H9 (cell line): ENCODE measurements at regions not wholly inside any gene's neighbourhood (a gene's known extent, or its start where the extent isn't known, plus 50 kb on each side); places are given as distances from the start of the nearest gene placed in this dataset.

Experiments
- DNase-seq: peaks from one replicate; pipeline ENCODE4 v3.0.0-alpha.2; 2017
- H2AFZ ChIP-seq: one replicate; pipeline ENCODE4 v1.6.1; 2013; ENCODE audit warnings: mild to moderate bottlenecking, low read length, control low read depth, moderate library complexity
- H2AK5ac ChIP-seq: 2 replicates; pipeline ENCODE4 v1.6.1; 2013; ENCODE audit warnings: low read length, control low read depth, mixed read lengths; ENCODE audit not compliant: insufficient read length
- H2BK120ac ChIP-seq: one replicate; pipeline ENCODE4 v1.6.1; 2013; ENCODE audit warnings: low read depth, mild to moderate bottlenecking, low read length, control low read depth, inconsistent platforms; ENCODE audit not compliant: poor library complexity, severe bottlenecking
- H2BK12ac ChIP-seq: 2 replicates; pipeline ENCODE4 v1.6.1; 2013; ENCODE audit warnings: low read length, control low read depth, mixed read lengths, low read depth; ENCODE audit not compliant: insufficient read length
- H2BK15ac ChIP-seq: 2 replicates; pipeline ENCODE4 v1.6.1; 2013; ENCODE audit warnings: low read depth, low read length, control low read depth
- H2BK20ac ChIP-seq: one replicate; pipeline ENCODE4 v1.6.1; 2013; ENCODE audit warnings: low read depth, mild to moderate bottlenecking, low read length, control low read depth, inconsistent platforms; ENCODE audit not compliant: poor library complexity, severe bottlenecking
- H2BK5ac ChIP-seq: 2 replicates; pipeline ENCODE4 v1.6.1; 2013; ENCODE audit warnings: low read length, control low read depth, mixed read lengths; ENCODE audit not compliant: insufficient read length
- H3K14ac ChIP-seq: 2 replicates; pipeline ENCODE4 v1.6.1; 2013; ENCODE audit warnings: low read length, control low read depth; ENCODE audit not compliant: insufficient read depth
- H3K18ac ChIP-seq: 2 replicates; pipeline ENCODE4 v1.6.1; 2013; ENCODE audit warnings: low read depth, mild to moderate bottlenecking, mixed read lengths, low read length, control low read depth; ENCODE audit not compliant: insufficient read length
- H3K23ac ChIP-seq: 2 replicates; pipeline ENCODE4 v1.6.1; 2013; ENCODE audit warnings: low read length, control low read depth, mixed read lengths, low read depth; ENCODE audit not compliant: insufficient read length
- H3K23me2 ChIP-seq: 2 replicates; pipeline ENCODE4 v1.6.1; 2013; ENCODE audit warnings: low read depth, mild to moderate bottlenecking, mixed read lengths, low read length, control low read depth; ENCODE audit not compliant: insufficient read length, poor library complexity, severe bottlenecking
- H3K27ac ChIP-seq: 2 replicates; pipeline ENCODE4 v1.5.1; 2013; ENCODE audit warnings: low read length, control low read depth, mixed read lengths, low read depth; ENCODE audit not compliant: insufficient read length
- H3K27me3 ChIP-seq: 2 replicates; pipeline ENCODE4 v1.6.1; 2013; ENCODE audit warnings: low read length, control low read depth, inconsistent platforms; ENCODE audit not compliant: insufficient read depth
- H3K4ac ChIP-seq: 2 replicates; pipeline ENCODE4 v1.6.1; 2013; ENCODE audit warnings: low read depth, mild to moderate bottlenecking, control low read depth, inconsistent platforms, low read length, moderate library complexity
- H3K4me1 ChIP-seq: 2 replicates; pipeline ENCODE4 v1.6.1; 2013; ENCODE audit warnings: low read length, control low read depth, inconsistent platforms; ENCODE audit not compliant: insufficient read depth
- H3K4me2 ChIP-seq: 2 replicates; pipeline ENCODE4 v1.6.1; 2013; ENCODE audit warnings: low read length, control low read depth, mixed read lengths; ENCODE audit not compliant: insufficient read length, insufficient read depth
- H3K56ac ChIP-seq: 2 replicates; pipeline ENCODE4 v1.6.1; 2013; ENCODE audit warnings: low read depth, mild to moderate bottlenecking, mixed read lengths, low read length, control low read depth; ENCODE audit not compliant: insufficient read length
- H3K79me1 ChIP-seq: 2 replicates; pipeline ENCODE4 v1.6.1; 2013; ENCODE audit warnings: low read depth, mild to moderate bottlenecking, moderate library complexity, low read length, control low read depth, inconsistent platforms; ENCODE audit not compliant: insufficient read depth, poor library complexity, severe bottlenecking
- H3K79me2 ChIP-seq: 2 replicates; pipeline ENCODE4 v1.6.1; 2013; ENCODE audit warnings: low read length, control low read depth, inconsistent platforms; ENCODE audit not compliant: insufficient read depth
- H3K9ac ChIP-seq: 2 replicates; pipeline ENCODE4 v1.6.1; 2013; ENCODE audit warnings: low read length, control low read depth, mixed read lengths; ENCODE audit not compliant: insufficient read length; ENCODE audit errors: extremely low read depth
- H3K9me3 ChIP-seq: one replicate; pipeline ENCODE4 v1.6.1; 2013; ENCODE audit warnings: low read depth, low read length, inconsistent platforms; ENCODE audit not compliant: control insufficient read depth
- H3T11ph ChIP-seq: one replicate; pipeline ENCODE4 v1.6.1; 2013; ENCODE audit warnings: mild to moderate bottlenecking, low read length, control low read depth, inconsistent platforms
- H4K20me1 ChIP-seq: one replicate; pipeline ENCODE4 v1.6.1; 2013; ENCODE audit not compliant: control insufficient read depth, insufficient read length, insufficient read depth
- H4K5ac ChIP-seq: 2 replicates; pipeline ENCODE4 v1.6.1; 2013; ENCODE audit warnings: low read depth, mild to moderate bottlenecking, mixed read lengths, low read length, control low read depth; ENCODE audit not compliant: insufficient read length
- H4K8ac ChIP-seq: replicated peaks from 2 replicates; pipeline ENCODE4 v1.6.1; 2013; ENCODE audit warnings: low read length, control low read depth, mixed read lengths, low read depth; ENCODE audit not compliant: insufficient read length
- H4K91ac ChIP-seq: 2 replicates; pipeline ENCODE4 v1.6.1; 2013; ENCODE audit warnings: low read depth, mild to moderate bottlenecking, moderate library complexity, mixed read lengths, low read length, control low read depth; ENCODE audit not compliant: insufficient read length
- H3K27ac Mint-ChIP-seq, 3 experiments: 2 replicates in 2 of 3; 3 replicates in 1 of 3; pipeline ENCODE4 v1.8.0; 2020 to 2021; ENCODE audit warnings: mixed read lengths in 3 of 3, mild to moderate bottlenecking in 1 of 3, moderate library complexity in 1 of 3
- H3K27me3 Mint-ChIP-seq: 2 replicates; pipeline ENCODE4 v1.8.0; 2021; ENCODE audit warnings: low read depth, mild to moderate bottlenecking, moderate library complexity, mixed read lengths
- H3K36me3 Mint-ChIP-seq, 3 experiments: 2 replicates in 2 of 3; 3 replicates in 1 of 3; pipeline ENCODE4 v1.8.0; 2020 to 2021; ENCODE audit warnings: low read depth in 3 of 3, mixed read lengths in 3 of 3; ENCODE audit not compliant: insufficient read depth in 1 of 3
- H3K4me1 Mint-ChIP-seq, 2 experiments: 2 replicates each; pipeline ENCODE4 v1.8.0; 2020; ENCODE audit warnings: mixed read lengths in 2 of 2
- H3K4me3 Mint-ChIP-seq, 2 experiments: 2 replicates in 1 of 2; 3 replicates in 1 of 2; pipeline ENCODE4 v1.8.0; 2020 to 2021; ENCODE audit warnings: mild to moderate bottlenecking in 2 of 2, mixed read lengths in 2 of 2, moderate library complexity in 1 of 2
- H3K9me3 Mint-ChIP-seq, 2 experiments: 2 replicates in 1 of 2; 3 replicates in 1 of 2; pipeline ENCODE4 v1.8.0; 2020; ENCODE audit warnings: mild to moderate bottlenecking in 2 of 2, mixed read lengths in 2 of 2, moderate library complexity in 1 of 2
- WGBS: extraction: QIAGEN DNeasy Blood & Tissue Kit; methylation state at CpG from one replicate; pipeline ENCODE4 v1.1.7; 2013; ENCODE audit warnings: missing lambda C conversion rate, low lambda C conversion rate, mixed read lengths; ENCODE audit not compliant: insufficient read length; ENCODE audit errors: extremely low coverage; 5-methylcytosine and 5-hydroxymethylcytosine counted together
- TF ChIP-seq, protein P1 (sequence below): fragments of 200-600 bp; sonication (generic); conservative IDR thresholded peaks from 3 replicates; pipeline ENCODE4 v1.8.0; 2021; ENCODE audit warnings: antibody characterized with exemption, mild to moderate bottlenecking

GRCh38 chr14:82502043-82502442 lies 968.4 kb upstream of the SEL1L start:
- Histone ChIP-seq H3K14ac (no peak overlapping the region), H3K23ac (no peak overlapping the region), H3K4ac (no peak overlapping the region), H4K5ac (no peak overlapping the region), H4K20me1 (no peaks in the 10 kb centered on the region), H3K4me1 (no peaks in the 10 kb centered on the region), H3K9me3 (no peaks in the 10 kb centered on the region), H4K91ac (no peak overlapping the region), H3K56ac (no peak overlapping the region), H4K8ac (no peak overlapping the region), H2BK120ac (no peak overlapping the region), H3K27me3 (no peaks in the 10 kb centered on the region), H3T11ph (no peak overlapping the region), H3K9ac (no peak overlapping the region), H3K23me2 (no peaks in the 10 kb centered on the region), H3K79me1 (no peaks in the 10 kb centered on the region), H2AK5ac (no peak overlapping the region), H2BK20ac (no peak overlapping the region), H3K18ac (no peak overlapping the region), H2BK5ac (no peak overlapping the region), H2BK12ac (no peak overlapping the region), H3K27ac (no peak overlapping the region), H3K4me2 (no peak overlapping the region), H2AFZ (no peak overlapping the region), H2BK15ac (no peak overlapping the region), H3K79me2 (no peaks in the 10 kb centered on the region)
- peaks cover 1 to 5% of the 10 kb centered on the region in 2 experiments; a peak in 3 of 5 replicates for H3K9me3 Mint-ChIP-seq
- no peak overlapping the region for H3K27ac Mint-ChIP-seq
- TF ChIP-seq, protein P1, sequence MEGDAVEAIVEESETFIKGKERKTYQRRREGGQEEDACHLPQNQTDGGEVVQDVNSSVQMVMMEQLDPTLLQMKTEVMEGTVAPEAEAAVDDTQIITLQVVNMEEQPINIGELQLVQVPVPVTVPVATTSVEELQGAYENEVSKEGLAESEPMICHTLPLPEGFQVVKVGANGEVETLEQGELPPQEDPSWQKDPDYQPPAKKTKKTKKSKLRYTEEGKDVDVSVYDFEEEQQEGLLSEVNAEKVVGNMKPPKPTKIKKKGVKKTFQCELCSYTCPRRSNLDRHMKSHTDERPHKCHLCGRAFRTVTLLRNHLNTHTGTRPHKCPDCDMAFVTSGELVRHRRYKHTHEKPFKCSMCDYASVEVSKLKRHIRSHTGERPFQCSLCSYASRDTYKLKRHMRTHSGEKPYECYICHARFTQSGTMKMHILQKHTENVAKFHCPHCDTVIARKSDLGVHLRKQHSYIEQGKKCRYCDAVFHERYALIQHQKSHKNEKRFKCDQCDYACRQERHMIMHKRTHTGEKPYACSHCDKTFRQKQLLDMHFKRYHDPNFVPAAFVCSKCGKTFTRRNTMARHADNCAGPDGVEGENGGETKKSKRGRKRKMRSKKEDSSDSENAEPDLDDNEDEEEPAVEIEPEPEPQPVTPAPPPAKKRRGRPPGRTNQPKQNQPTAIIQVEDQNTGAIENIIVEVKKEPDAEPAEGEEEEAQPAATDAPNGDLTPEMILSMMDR = no peak
- no peak overlapping the region for H3K4me3 Mint-ChIP-seq
- no CpG with 5 or more reads among the region's 4 CpGs for WGBS
- peaks cover 1 to 7% (median 2%) of the 10 kb centered on the region in 3 experiments; a peak in 5 of 7 replicates for H3K36me3 Mint-ChIP-seq
- H3K4me1 Mint-ChIP-seq = 0 out of 4 replicates have a peak, but pooled peaks cover 0 to 2% of the 10 kb centered on the region in 2 experiments
- H3K27me3 Mint-ChIP-seq = no peaks in the 10 kb centered on the region
- DNase-seq = no peak
